SK-N-SH treated with all-trans-retinoic acid at 6 μM for 48 hours (cell line): ENCODE measurements at regions not wholly inside any gene's neighbourhood (a gene's known extent, or its start where the extent isn't known, plus 50 kb on each side); places are given as distances from the start of the nearest gene placed in this dataset.

Experiments used
- ATAC-seq: fragments of 200-7000 bp; cut with Tn5 transposase; 3 replicates; pipeline ENCODE4 v1.9.1; 2020; ENCODE audit warnings: mild to moderate bottlenecking, moderate library complexity
- ARNTL ChIP-seq: fragments of 450-650 bp; formaldehyde crosslinking; IDR thresholded peaks from 2 replicates; pipeline ENCODE4 v1.5.0; 2020; ENCODE audit warnings: low read depth, mild to moderate bottlenecking, moderate library complexity, borderline replicate concordance
- BACH2 ChIP-seq: fragments of 250-450 bp; sonication (Bioruptor Pico); IDR thresholded peaks from 2 replicates; pipeline ENCODE4 v1.9.0; 2021; ENCODE audit warnings: mild to moderate bottlenecking, borderline replicate concordance
- CSDC2 ChIP-seq: fragments of 250-450 bp; sonication (Bioruptor Pico); IDR thresholded peaks from 2 replicates; pipeline ENCODE4 v1.5.0; 2020; ENCODE audit warnings: mild to moderate bottlenecking, moderate library complexity
- ESRRG ChIP-seq: fragments of 250-450 bp; sonication (Bioruptor Pico); IDR thresholded peaks from 2 replicates; pipeline ENCODE4 v1.6.1; 2021; ENCODE audit warnings: mild to moderate bottlenecking
- GLIS3 ChIP-seq: fragments of 250-450 bp; sonication (Bioruptor Pico); IDR thresholded peaks from 2 replicates; pipeline ENCODE4 v1.5.0; 2020; ENCODE audit warnings: mild to moderate bottlenecking, moderate library complexity
- ISL1 ChIP-seq: fragments of 250-450 bp; sonication (Bioruptor Pico); IDR thresholded peaks from 2 replicates; pipeline ENCODE4 v2.1.2; 2022; ENCODE audit warnings: mild to moderate bottlenecking, moderate library complexity
- OSR1 ChIP-seq: fragments of 250-450 bp; sonication (Bioruptor Pico); IDR thresholded peaks from 2 replicates; pipeline ENCODE4 v1.8.0; 2022; ENCODE audit warnings: moderate library complexity, mild to moderate bottlenecking, inconsistent platforms
- PPARA ChIP-seq: fragments of 250-450 bp; sonication (Bioruptor Pico); IDR thresholded peaks from 2 replicates; pipeline ENCODE4 v1.5.0; 2020; ENCODE audit warnings: mild to moderate bottlenecking, borderline replicate concordance
- RARB ChIP-seq: fragments of 250-450 bp; sonication (Bioruptor Pico); IDR thresholded peaks from 2 replicates; pipeline ENCODE4 v1.8.0; 2021; ENCODE audit warnings: mild to moderate bottlenecking, moderate library complexity
- SNAI2 ChIP-seq: fragments of 250-450 bp; sonication (Bioruptor Pico); IDR thresholded peaks from 2 replicates; pipeline ENCODE4 v1.5.0; 2020; ENCODE audit warnings: mild to moderate bottlenecking, moderate library complexity
- TCF4 ChIP-seq: fragments of 250-450 bp; sonication (Bioruptor Pico); IDR thresholded peaks from 2 replicates; pipeline ENCODE4 v1.8.0; 2021; ENCODE audit warnings: mild to moderate bottlenecking, moderate library complexity, borderline replicate concordance
- TOX ChIP-seq: fragments of 250-450 bp; sonication (Bioruptor Pico); IDR thresholded peaks from 2 replicates; pipeline ENCODE4 v1.8.0; 2021; ENCODE audit warnings: mild to moderate bottlenecking, moderate library complexity, borderline replicate concordance
- ZC3H10 ChIP-seq: fragments of 250-450 bp; sonication (Bioruptor Pico); IDR thresholded peaks from 2 replicates; pipeline ENCODE4 v1.5.1; 2021; ENCODE audit warnings: mild to moderate bottlenecking, moderate library complexity
- ZFP3 ChIP-seq: fragments of 250-450 bp; sonication (Bioruptor Pico); IDR thresholded peaks from 2 replicates; pipeline ENCODE4 v1.5.0; 2020; ENCODE audit warnings: mild to moderate bottlenecking, moderate library complexity
- ZFP30 ChIP-seq: fragments of 450-650 bp; formaldehyde crosslinking; IDR thresholded peaks from 2 replicates; pipeline ENCODE4 v1.5.0; 2022; ENCODE audit warnings: mild to moderate bottlenecking, moderate library complexity
- ZNF565 ChIP-seq: fragments of 450-650 bp; formaldehyde crosslinking; conservative IDR thresholded peaks from 2 replicates; pipeline ENCODE4 v1.5.0; 2020; ENCODE audit warnings: low read depth, mild to moderate bottlenecking, moderate library complexity
- ZNF70 ChIP-seq: fragments of 450-650 bp; formaldehyde crosslinking; IDR thresholded peaks from 2 replicates; pipeline ENCODE4 v1.5.0; 2020; ENCODE audit warnings: mild to moderate bottlenecking, moderate library complexity
- ZNF8 ChIP-seq: fragments of 450-650 bp; formaldehyde crosslinking; IDR thresholded peaks from 2 replicates; pipeline ENCODE4 v1.5.0; 2020; ENCODE audit warnings: mild to moderate bottlenecking, moderate library complexity
- TF ChIP-seq, protein P1 (sequence below): fragments of 250-450 bp; sonication (Bioruptor Pico); IDR thresholded peaks from 2 replicates; pipeline ENCODE4 v1.5.1; 2020; ENCODE audit warnings: low read depth, mild to moderate bottlenecking, moderate library complexity
- TF ChIP-seq, protein P2 (sequence below): fragments of 250-450 bp; sonication (Bioruptor Pico); IDR thresholded peaks from 2 replicates; pipeline ENCODE4 v1.5.0; 2020; ENCODE audit warnings: mild to moderate bottlenecking, moderate library complexity
- TF ChIP-seq, protein P3 (sequence below): fragments of 250-450 bp; sonication (Bioruptor Pico); IDR thresholded peaks from 2 replicates; pipeline ENCODE4 v1.5.1; 2021; ENCODE audit warnings: mild to moderate bottlenecking, moderate library complexity
- TF ChIP-seq, protein P4 (sequence below): fragments of 250-450 bp; sonication (Bioruptor Pico); IDR thresholded peaks from 2 replicates; pipeline ENCODE4 v1.8.0; 2021; ENCODE audit warnings: low read depth, mild to moderate bottlenecking, moderate library complexity, borderline replicate concordance
- TF ChIP-seq, protein P5 (sequence below): fragments of 250-450 bp; sonication (Bioruptor Pico); IDR thresholded peaks from 2 replicates; pipeline ENCODE4 v1.8.0; 2020; ENCODE audit warnings: mild to moderate bottlenecking, moderate library complexity, borderline replicate concordance

DNA sequence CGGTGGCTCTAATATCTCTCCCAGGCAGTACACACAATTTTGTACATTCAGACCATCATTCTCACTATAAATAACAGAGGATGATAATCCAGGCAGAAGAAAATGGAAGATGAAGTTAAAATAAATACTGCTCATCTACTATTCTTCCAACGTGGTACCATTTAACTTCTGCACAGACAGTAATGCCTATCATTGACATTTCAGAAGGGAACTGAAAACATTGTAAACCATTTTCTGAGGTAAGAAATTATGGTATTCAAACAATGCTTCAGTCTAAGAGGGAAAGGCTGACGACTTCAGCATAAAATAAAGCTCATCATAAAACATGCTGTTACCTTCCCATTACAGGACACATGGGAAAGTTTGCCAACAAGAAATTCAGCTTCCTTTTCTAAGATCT lies 814.4 kb downstream of the NR4A2 start:
- no peak for TF ChIP-seq ARNTL (CRISPR knock-in tag)
- no peak for TF ChIP-seq ISL1 (CRISPR knock-in tag)
- no peak for TF ChIP-seq TOX (CRISPR knock-in tag)
- no peak for TF ChIP-seq ESRRG (CRISPR knock-in tag)
- TF ChIP-seq SNAI2 (CRISPR knock-in tag) = no peak
- no peak for TF ChIP-seq ZNF8
- TF ChIP-seq ZNF565 (CRISPR knock-in tag) = no peak
- TF ChIP-seq GLIS3 (CRISPR knock-in tag) = no peak
- TF ChIP-seq ZFP30 = no peak
- TF ChIP-seq ZNF70 = no peak
- TF ChIP-seq OSR1 (CRISPR knock-in tag) = no peak
- no peak for TF ChIP-seq ZC3H10 (CRISPR knock-in tag)
- no peak for TF ChIP-seq PPARA (CRISPR knock-in tag)
- TF ChIP-seq CSDC2 (CRISPR knock-in tag) = no peak
- TF ChIP-seq, protein P1, sequence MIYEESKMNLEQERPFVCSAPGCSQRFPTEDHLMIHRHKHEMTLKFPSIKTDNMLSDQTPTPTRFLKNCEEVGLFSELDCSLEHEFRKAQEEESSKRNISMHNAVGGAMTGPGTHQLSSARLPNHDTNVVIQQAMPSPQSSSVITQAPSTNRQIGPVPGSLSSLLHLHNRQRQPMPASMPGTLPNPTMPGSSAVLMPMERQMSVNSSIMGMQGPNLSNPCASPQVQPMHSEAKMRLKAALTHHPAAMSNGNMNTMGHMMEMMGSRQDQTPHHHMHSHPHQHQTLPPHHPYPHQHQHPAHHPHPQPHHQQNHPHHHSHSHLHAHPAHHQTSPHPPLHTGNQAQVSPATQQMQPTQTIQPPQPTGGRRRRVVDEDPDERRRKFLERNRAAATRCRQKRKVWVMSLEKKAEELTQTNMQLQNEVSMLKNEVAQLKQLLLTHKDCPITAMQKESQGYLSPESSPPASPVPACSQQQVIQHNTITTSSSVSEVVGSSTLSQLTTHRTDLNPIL (CRISPR knock-in tag) = no peak
- no peak for TF ChIP-seq TCF4 (CRISPR knock-in tag)
- TF ChIP-seq, protein P2, sequence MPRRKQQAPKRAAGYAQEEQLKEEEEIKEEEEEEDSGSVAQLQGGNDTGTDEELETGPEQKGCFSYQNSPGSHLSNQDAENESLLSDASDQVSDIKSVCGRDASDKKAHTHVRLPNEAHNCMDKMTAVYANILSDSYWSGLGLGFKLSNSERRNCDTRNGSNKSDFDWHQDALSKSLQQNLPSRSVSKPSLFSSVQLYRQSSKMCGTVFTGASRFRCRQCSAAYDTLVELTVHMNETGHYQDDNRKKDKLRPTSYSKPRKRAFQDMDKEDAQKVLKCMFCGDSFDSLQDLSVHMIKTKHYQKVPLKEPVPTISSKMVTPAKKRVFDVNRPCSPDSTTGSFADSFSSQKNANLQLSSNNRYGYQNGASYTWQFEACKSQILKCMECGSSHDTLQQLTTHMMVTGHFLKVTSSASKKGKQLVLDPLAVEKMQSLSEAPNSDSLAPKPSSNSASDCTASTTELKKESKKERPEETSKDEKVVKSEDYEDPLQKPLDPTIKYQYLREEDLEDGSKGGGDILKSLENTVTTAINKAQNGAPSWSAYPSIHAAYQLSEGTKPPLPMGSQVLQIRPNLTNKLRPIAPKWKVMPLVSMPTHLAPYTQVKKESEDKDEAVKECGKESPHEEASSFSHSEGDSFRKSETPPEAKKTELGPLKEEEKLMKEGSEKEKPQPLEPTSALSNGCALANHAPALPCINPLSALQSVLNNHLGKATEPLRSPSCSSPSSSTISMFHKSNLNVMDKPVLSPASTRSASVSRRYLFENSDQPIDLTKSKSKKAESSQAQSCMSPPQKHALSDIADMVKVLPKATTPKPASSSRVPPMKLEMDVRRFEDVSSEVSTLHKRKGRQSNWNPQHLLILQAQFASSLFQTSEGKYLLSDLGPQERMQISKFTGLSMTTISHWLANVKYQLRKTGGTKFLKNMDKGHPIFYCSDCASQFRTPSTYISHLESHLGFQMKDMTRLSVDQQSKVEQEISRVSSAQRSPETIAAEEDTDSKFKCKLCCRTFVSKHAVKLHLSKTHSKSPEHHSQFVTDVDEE = no peak
- TF ChIP-seq, protein P3, sequence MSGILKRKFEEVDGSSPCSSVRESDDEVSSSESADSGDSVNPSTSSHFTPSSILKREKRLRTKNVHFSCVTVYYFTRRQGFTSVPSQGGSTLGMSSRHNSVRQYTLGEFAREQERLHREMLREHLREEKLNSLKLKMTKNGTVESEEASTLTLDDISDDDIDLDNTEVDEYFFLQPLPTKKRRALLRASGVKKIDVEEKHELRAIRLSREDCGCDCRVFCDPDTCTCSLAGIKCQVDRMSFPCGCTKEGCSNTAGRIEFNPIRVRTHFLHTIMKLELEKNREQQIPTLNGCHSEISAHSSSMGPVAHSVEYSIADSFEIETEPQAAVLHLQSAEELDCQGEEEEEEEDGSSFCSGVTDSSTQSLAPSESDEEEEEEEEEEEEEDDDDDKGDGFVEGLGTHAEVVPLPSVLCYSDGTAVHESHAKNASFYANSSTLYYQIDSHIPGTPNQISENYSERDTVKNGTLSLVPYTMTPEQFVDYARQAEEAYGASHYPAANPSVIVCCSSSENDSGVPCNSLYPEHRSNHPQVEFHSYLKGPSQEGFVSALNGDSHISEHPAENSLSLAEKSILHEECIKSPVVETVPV (CRISPR knock-in tag) = no peak
- TF ChIP-seq ZFP3 = no peak
- TF ChIP-seq, protein P4, sequence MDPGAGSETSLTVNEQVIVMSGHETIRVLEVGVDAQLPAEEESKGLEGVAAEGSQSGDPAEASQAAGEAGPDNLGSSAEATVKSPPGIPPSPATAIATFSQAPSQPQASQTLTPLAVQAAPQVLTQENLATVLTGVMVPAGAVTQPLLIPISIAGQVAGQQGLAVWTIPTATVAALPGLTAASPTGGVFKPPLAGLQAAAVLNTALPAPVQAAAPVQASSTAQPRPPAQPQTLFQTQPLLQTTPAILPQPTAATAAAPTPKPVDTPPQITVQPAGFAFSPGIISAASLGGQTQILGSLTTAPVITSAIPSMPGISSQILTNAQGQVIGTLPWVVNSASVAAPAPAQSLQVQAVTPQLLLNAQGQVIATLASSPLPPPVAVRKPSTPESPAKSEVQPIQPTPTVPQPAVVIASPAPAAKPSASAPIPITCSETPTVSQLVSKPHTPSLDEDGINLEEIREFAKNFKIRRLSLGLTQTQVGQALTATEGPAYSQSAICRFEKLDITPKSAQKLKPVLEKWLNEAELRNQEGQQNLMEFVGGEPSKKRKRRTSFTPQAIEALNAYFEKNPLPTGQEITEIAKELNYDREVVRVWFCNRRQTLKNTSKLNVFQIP (CRISPR knock-in tag) = no peak
- TF ChIP-seq, all 23 proteins: peak for 0

DNA sequence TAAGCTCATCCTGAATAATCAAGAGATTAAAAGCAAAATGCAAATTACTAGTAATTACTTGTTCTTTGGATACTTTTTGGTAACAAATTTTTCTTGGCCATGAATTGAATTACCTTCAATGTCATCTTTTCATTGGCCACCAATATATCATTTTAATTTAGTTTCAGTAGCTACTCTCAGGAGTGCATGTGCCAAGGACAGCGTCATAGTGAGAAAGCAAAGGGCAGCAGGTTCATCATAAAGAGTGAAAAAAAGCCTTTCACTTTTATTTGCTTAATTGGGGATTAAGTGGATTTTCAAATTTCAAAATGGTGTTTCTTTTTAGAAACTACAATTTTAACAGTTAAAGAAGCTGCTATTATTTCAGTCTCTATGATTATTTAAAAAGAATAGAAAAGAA lies 815.2 kb downstream of the NR4A2 start:
- no peak for ATAC-seq
- TF ChIP-seq BACH2 (CRISPR knock-in tag) = no peak
- TF ChIP-seq ESRRG (CRISPR knock-in tag) = no peak
- no peak for TF ChIP-seq TOX (CRISPR knock-in tag)
- TF ChIP-seq ZNF70 = no peak
- TF ChIP-seq ARNTL (CRISPR knock-in tag) = no peak
- no peak for TF ChIP-seq ZFP30
- TF ChIP-seq, protein P5, sequence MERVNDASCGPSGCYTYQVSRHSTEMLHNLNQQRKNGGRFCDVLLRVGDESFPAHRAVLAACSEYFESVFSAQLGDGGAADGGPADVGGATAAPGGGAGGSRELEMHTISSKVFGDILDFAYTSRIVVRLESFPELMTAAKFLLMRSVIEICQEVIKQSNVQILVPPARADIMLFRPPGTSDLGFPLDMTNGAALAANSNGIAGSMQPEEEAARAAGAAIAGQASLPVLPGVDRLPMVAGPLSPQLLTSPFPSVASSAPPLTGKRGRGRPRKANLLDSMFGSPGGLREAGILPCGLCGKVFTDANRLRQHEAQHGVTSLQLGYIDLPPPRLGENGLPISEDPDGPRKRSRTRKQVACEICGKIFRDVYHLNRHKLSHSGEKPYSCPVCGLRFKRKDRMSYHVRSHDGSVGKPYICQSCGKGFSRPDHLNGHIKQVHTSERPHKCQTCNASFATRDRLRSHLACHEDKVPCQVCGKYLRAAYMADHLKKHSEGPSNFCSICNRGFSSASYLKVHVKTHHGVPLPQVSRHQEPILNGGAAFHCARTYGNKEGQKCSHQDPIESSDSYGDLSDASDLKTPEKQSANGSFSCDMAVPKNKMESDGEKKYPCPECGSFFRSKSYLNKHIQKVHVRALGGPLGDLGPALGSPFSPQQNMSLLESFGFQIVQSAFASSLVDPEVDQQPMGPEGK = no peak
- no peak for TF ChIP-seq SNAI2 (CRISPR knock-in tag)
- TF ChIP-seq ZNF565 (CRISPR knock-in tag) = no peak
- TF ChIP-seq RARB (CRISPR knock-in tag) = no peak
- no peak for TF ChIP-seq PPARA (CRISPR knock-in tag)
- no peak for TF ChIP-seq ZC3H10 (CRISPR knock-in tag)
- TF ChIP-seq GLIS3 (CRISPR knock-in tag) = no peak

More for the DNA sequence above, 814.4 kb downstream of the NR4A2 start:
- no peak for ATAC-seq
